ENCODE measurements at regions not wholly inside any gene's neighbourhood (a gene's known extent, or its start where the extent isn't known, plus 50 kb on each side); places are given as distances from the start of the nearest gene placed in this dataset.

- ATAC-seq (ENCODE audit: insufficient read depth, low FRiP score) = no peak
- TF ChIP-seq CTCF (IDR thresholded peaks at IDR 0.05; ENCODE audit: control extremely low read depth, extremely low read depth) = no peak
Measured at GRCh38 chr3:188084752-188085583, 69.0 kb upstream of the LPP start.

GRCh38 chr3:188085584-188086560 lies 68.1 kb upstream of the LPP start:
- no peak for TF ChIP-seq CTCF (IDR thresholded peaks at IDR 0.05; ENCODE audit: control extremely low read depth, extremely low read depth)
- no peak overlapping the region for H3K9ac ChIP-seq (ENCODE audit: insufficient read depth in 1 of 2, low read length in 2 of 2)
- no peak overlapping the region for H3K4me3 ChIP-seq
- no peak for DNase-seq
- H3K4me1 ChIP-seq (ENCODE audit: control insufficient read depth in 5 of 5, insufficient read depth in 5 of 5, low read length in 5 of 5) = peaks cover 0 to 7% (median 0%) of the 10 kb centered on the region in 5 donors
- H3K9me3 ChIP-seq (ENCODE audit: control insufficient read depth in 4 of 4, insufficient read depth in 3 of 4, low read length in 3 of 4) = peaks cover 0 to 2% (median 0%) of the 10 kb centered on the region in 4 donors
- 66 to 71% methylated on average over 10 of the region's 10 CpGs for WGBS, 2 donors
- H3K27me3 ChIP-seq (ENCODE audit: control insufficient read depth in 3 of 3, insufficient read depth in 3 of 3, low read length in 2 of 3) = peaks cover 0 to 6% (median 0%) of the 10 kb centered on the region in 3 donors
- no peak for ATAC-seq (ENCODE audit: insufficient read depth, low FRiP score)
- no peaks in the 10 kb centered on the region for H3K36me3 ChIP-seq (ENCODE audit: control insufficient read depth in 4 of 4, insufficient read depth in 4 of 4, low read length in 4 of 4)
- H3K27ac ChIP-seq (ENCODE audit: low read depth in 1 of 2, low read length in 1 of 2) = no peak overlapping the region

More at GRCh38 chr3:188084752-188085583, 69.0 kb upstream of the LPP start:
- no peaks in the 10 kb centered on the region for H3K9me3 ChIP-seq (ENCODE audit: control insufficient read depth in 4 of 4, insufficient read depth in 3 of 4, low read length in 3 of 4)
- no peak for DNase-seq
- no peaks in the 10 kb centered on the region for H3K36me3 ChIP-seq (ENCODE audit: control insufficient read depth in 4 of 4, insufficient read depth in 4 of 4, low read length in 4 of 4)
- 85 to 87% methylated on average over 8 of the region's 8 CpGs for WGBS, 2 donors
- peaks cover 0 to 6% (median 0%) of the 10 kb centered on the region in 3 donors for H3K27me3 ChIP-seq (ENCODE audit: control insufficient read depth in 3 of 3, insufficient read depth in 3 of 3, low read length in 2 of 3)
- H3K4me3 ChIP-seq = no peak overlapping the region
- peaks cover 0 to 7% (median 0%) of the 10 kb centered on the region in 5 donors for H3K4me1 ChIP-seq (ENCODE audit: control insufficient read depth in 5 of 5, insufficient read depth in 5 of 5, low read length in 5 of 5)
- H3K27ac ChIP-seq (ENCODE audit: low read depth in 1 of 2, low read length in 1 of 2) = no peak overlapping the region
- no peak overlapping the region for H3K9ac ChIP-seq (ENCODE audit: insufficient read depth in 1 of 2, low read length in 2 of 2)

GRCh38 chr3:188088948-188089685 lies 64.8 kb upstream of the LPP start:
- H3K27me3 ChIP-seq (ENCODE audit: control insufficient read depth in 3 of 3, insufficient read depth in 3 of 3, low read length in 2 of 3) = peaks cover 0 to 6% (median 0%) of the 10 kb centered on the region in 3 donors
- DNase-seq = no peak
- H3K36me3 ChIP-seq (ENCODE audit: control insufficient read depth in 4 of 4, insufficient read depth in 4 of 4, low read length in 4 of 4) = no peaks in the 10 kb centered on the region
- TF ChIP-seq CTCF (IDR thresholded peaks at IDR 0.05; ENCODE audit: control extremely low read depth, extremely low read depth) = no peak
- H3K9me3 ChIP-seq (ENCODE audit: control insufficient read depth in 4 of 4, insufficient read depth in 3 of 4, low read length in 3 of 4) = peaks cover 0 to 2% (median 0%) of the 10 kb centered on the region in 4 donors
- WGBS, 2 donors = 48 to 87% methylated on average over 4 of the region's 4 CpGs
- peaks cover 0 to 3% (median 0%) of the 10 kb centered on the region in 5 donors for H3K4me1 ChIP-seq (ENCODE audit: control insufficient read depth in 5 of 5, insufficient read depth in 5 of 5, low read length in 5 of 5)
- ATAC-seq (ENCODE audit: insufficient read depth, low FRiP score) = no peak
- no peak overlapping the region for H3K27ac ChIP-seq (ENCODE audit: low read depth in 1 of 2, low read length in 1 of 2)
- H3K4me3 ChIP-seq = no peak overlapping the region
- no peak overlapping the region for H3K9ac ChIP-seq (ENCODE audit: insufficient read depth in 1 of 2, low read length in 2 of 2)

All from lung (tissue), 11 donors.